ENCODE measurements at regions not wholly inside any gene's neighbourhood (a gene's known extent, or its start where the extent isn't known, plus 50 kb on each side); places are given as distances from the start of the nearest gene placed in this dataset.

- no peak for TF ChIP-seq MXI1 (conservative IDR thresholded peaks at IDR 0.05; ENCODE audit: poor library complexity, severe bottlenecking)
- TF ChIP-seq RAD21 (conservative IDR thresholded peaks at IDR 0.05) = no peak
- no peak for TF ChIP-seq EZH2 (IDR thresholded peaks at IDR 0.05; ENCODE audit: borderline replicate concordance, insufficient read depth, low read length, poor library complexity, severe bottlenecking)
- no peak for TF ChIP-seq POLR2AphosphoS5 (IDR thresholded peaks at IDR 0.05)
- no peak for TF ChIP-seq CTCF (IDR thresholded peaks at IDR 0.05; ENCODE audit: poor library complexity, severe bottlenecking)
- TF ChIP-seq REST (IDR thresholded peaks at IDR 0.05; ENCODE audit: borderline replicate concordance) = no peak
- no peak for TF ChIP-seq TAF1 (IDR thresholded peaks at IDR 0.05; ENCODE audit: low read depth)
- no peak for TF ChIP-seq EP300 (conservative IDR thresholded peaks at IDR 0.05; ENCODE audit: poor library complexity, severe bottlenecking)
- TF ChIP-seq SMC3 (conservative IDR thresholded peaks at IDR 0.05; ENCODE audit: poor library complexity) = no peak
- Histone ChIP-seq H3F3A (ENCODE audit: insufficient read depth, low read length, poor library complexity, severe bottlenecking) (no peaks in the 10 kb centered on the region), H3K4me2 (ENCODE audit: low read length) (no peak overlapping the region), H3K36me3 (ENCODE audit: insufficient read depth, low read length) (no peaks in the 10 kb centered on the region), H3K27me3 (ENCODE audit: insufficient read depth, low read depth, low read length) (no peaks in the 10 kb centered on the region), H3K27ac (ENCODE audit: low read length) (no peak overlapping the region), H4K20me1 (ENCODE audit: insufficient read depth) (no peaks in the 10 kb centered on the region), H3K79me2 (replicated peaks; ENCODE audit: insufficient read depth, low read length) (no peaks in the 10 kb centered on the region), H2AFZ (ENCODE audit: low read depth, low read length) (no peak overlapping the region), H3K9me2 (ENCODE audit: insufficient read depth, low read length) (no peaks in the 10 kb centered on the region), H3K9ac (ENCODE audit: low read length) (no peak overlapping the region), H3K4me3 (ENCODE audit: low read length) (no peak overlapping the region), H3K9me3 (ENCODE audit: low read length) (no peaks in the 10 kb centered on the region)
These were observed 78.0 kb upstream of the TNS3 start for GRCh38 chr7:47659664-47660462.

GRCh38 chr7:47658886-47659635 lies 77.2 kb upstream of the TNS3 start:
- Histone ChIP-seq H2AFZ (ENCODE audit: low read depth, low read length) (no peak overlapping the region), H4K20me1 (ENCODE audit: insufficient read depth) (no peaks in the 10 kb centered on the region), H3K4me3 (ENCODE audit: low read length) (no peak overlapping the region), H3K36me3 (ENCODE audit: insufficient read depth, low read length) (no peaks in the 10 kb centered on the region), H3K79me2 (replicated peaks; ENCODE audit: insufficient read depth, low read length) (no peaks in the 10 kb centered on the region), H3K9me2 (ENCODE audit: insufficient read depth, low read length) (no peaks in the 10 kb centered on the region), H3K27me3 (ENCODE audit: insufficient read depth, low read depth, low read length) (no peaks in the 10 kb centered on the region), H3F3A (ENCODE audit: insufficient read depth, low read length, poor library complexity, severe bottlenecking) (no peaks in the 10 kb centered on the region), H3K4me2 (ENCODE audit: low read length) (no peak overlapping the region), H3K27ac (ENCODE audit: low read length) (no peak overlapping the region), H3K9me3 (ENCODE audit: low read length) (no peaks in the 10 kb centered on the region), H3K9ac (ENCODE audit: low read length) (no peak overlapping the region)
- no peak for TF ChIP-seq RAD21 (conservative IDR thresholded peaks at IDR 0.05)
- no peak for TF ChIP-seq CTCF (IDR thresholded peaks at IDR 0.05; ENCODE audit: poor library complexity, severe bottlenecking)
- TF ChIP-seq MXI1 (conservative IDR thresholded peaks at IDR 0.05; ENCODE audit: poor library complexity, severe bottlenecking) = no peak
- TF ChIP-seq EP300 (conservative IDR thresholded peaks at IDR 0.05; ENCODE audit: poor library complexity, severe bottlenecking) = no peak
- TF ChIP-seq TAF1 (IDR thresholded peaks at IDR 0.05; ENCODE audit: low read depth) = no peak
- TF ChIP-seq POLR2AphosphoS5 (IDR thresholded peaks at IDR 0.05) = no peak
- TF ChIP-seq SMC3 (conservative IDR thresholded peaks at IDR 0.05; ENCODE audit: poor library complexity) = no peak
- no peak for TF ChIP-seq EZH2 (IDR thresholded peaks at IDR 0.05; ENCODE audit: borderline replicate concordance, insufficient read depth, low read length, poor library complexity, severe bottlenecking)
- no peak for TF ChIP-seq REST (IDR thresholded peaks at IDR 0.05; ENCODE audit: borderline replicate concordance)

All from neural cell (in vitro differentiated cells).